ENCODE measurements at regions not wholly inside any gene's neighbourhood (a gene's known extent, or its start where the extent isn't known, plus 50 kb on each side); places are given as distances from the start of the nearest gene placed in this dataset.

GRCh38 chr2:144111437-144111836 is 408.5 kb downstream of the ZEB2 start:
- Histone ChIP-seq H3K4me1 (replicated peaks in 1 of 2; ENCODE audit: control insufficient read depth in 2 of 2, insufficient read depth in 2 of 2, low read length in 2 of 2) (peaks cover 0 to 6% of the 10 kb centered on the region in 2 experiments; a peak in 1 of 5 replicates), H3K36me3 (ENCODE audit: control insufficient read depth, insufficient read depth, low read length) (no peaks in the 10 kb centered on the region), H4K20me1 (replicated peaks; ENCODE audit: control insufficient read depth, insufficient read depth, low read length) (no peaks in the 10 kb centered on the region), H3K27ac (ENCODE audit: extremely low read depth, low read depth, low read length) (no peak overlapping the region), H3K4me2 (ENCODE audit: insufficient read depth, low read length) (no peak overlapping the region), H3K9me1 (ENCODE audit: control insufficient read depth, insufficient read depth, low read length) (no peaks in the 10 kb centered on the region), H3K9ac (ENCODE audit: insufficient read depth in 1 of 2, low read depth in 2 of 2, low read length in 2 of 2) (no peak overlapping the region), H3K79me2 (ENCODE audit: control insufficient read depth, insufficient read depth, low read length) (no peaks in the 10 kb centered on the region), H2AFZ (ENCODE audit: low read depth, low read length) (no peak overlapping the region), H3K27me3 (ENCODE audit: control insufficient read depth in 2 of 2, insufficient read depth in 2 of 2, low read length in 2 of 2) (no peaks in the 10 kb centered on the region), H3K4me3 (no peak overlapping the region), H3K9me3 (replicated peaks; ENCODE audit: control insufficient read depth, insufficient read depth, low read depth, low read length) (no peaks in the 10 kb centered on the region)
- BruUV-seq (replicated peaks): no TSS peak
- FAIRE-seq (peak; percentile 32), ATAC-seq (peak; percentile 76), DNase-seq (ENCODE audit: extremely low read depth in 1 of 4, low spot score in 3 of 4) (peak in 2 of 4 experiments; percentile 24 to 41)
- POLR2A ChIA-PET: interaction anchor here (1.1 kb wide), 1 partner anchor 14 kb away, joined by 3 read pairs; no protein-coding TSS in a partner anchor
- CTCF ChIA-PET (ENCODE audit: low intra/inter-chr PET ratio): no interaction called here
- intact Hi-C loops (cut with micrococcal nuclease): no loop called here
- 58% methylated on average over 2 of the region's 2 CpGs for WGBS (ENCODE audit: insufficient coverage, low coverage, missing lambda C conversion rate)
- in situ Hi-C loops (cut with MboI): no loop called here
- TF ChIP-seq ARID1B (IDR thresholded peaks at IDR 0.05) (0 out of 2 replicates have a peak, but pooled peaks have one; percentile 17), PPARD (CRISPR knock-in tag; IDR thresholded peaks at IDR 0.05) (no peak), JUND (IDR thresholded peaks at IDR 0.05; ENCODE audit: borderline replicate concordance, low read depth, low read length) (no peak), JUND (tag; IDR thresholded peaks at IDR 0.05; ENCODE audit: borderline replicate concordance, low read depth, low read length) (0 out of 3 replicates have a peak, but pooled peaks have one; percentile 9), TARDBP (IDR thresholded peaks at IDR 0.05) (no peak), TCF7 (IDR thresholded peaks at IDR 0.05; ENCODE audit: borderline replicate concordance) (no peak), CGGBP1 (CRISPR knock-in tag; IDR thresholded peaks at IDR 0.05) (no peak), ZNF124 (CRISPR knock-in tag; IDR thresholded peaks at IDR 0.05) (no peak), ILF3 (IDR thresholded peaks at IDR 0.05; ENCODE audit: borderline replicate concordance) (no peak), DNMT1 (IDR thresholded peaks at IDR 0.05) (no peak), KLF13 (tag; IDR thresholded peaks at IDR 0.05; ENCODE audit: borderline replicate concordance, low read depth) (no peak), NEUROD1 (IDR thresholded peaks at IDR 0.05; ENCODE audit: borderline replicate concordance, low read depth, low read length, partially characterized antibody) (no peak), SMARCA4 (IDR thresholded peaks at IDR 0.05) (peak; percentile 25; the same call in 1 of the 2 replicates), POLR2H (tag; IDR thresholded peaks at IDR 0.05; ENCODE audit: low read depth) (no peak), CHD2 (IDR thresholded peaks at IDR 0.05; ENCODE audit: low read depth, low read length) (no peak), E2F6 (IDR thresholded peaks at IDR 0.05; ENCODE audit: borderline replicate concordance in 1 of 2, extremely low read depth in 1 of 2, insufficient read depth in 1 of 2, insufficient read length in 1 of 2, low read depth in 1 of 2, low read length in 1 of 2, poor library complexity in 1 of 2, severe bottlenecking in 1 of 2) (no peak), POU5F1 (IDR thresholded peaks at IDR 0.05; ENCODE audit: borderline replicate concordance, low read depth, low read length, partially characterized antibody) (no peak)
- TF ChIP-seq, protein P1, sequence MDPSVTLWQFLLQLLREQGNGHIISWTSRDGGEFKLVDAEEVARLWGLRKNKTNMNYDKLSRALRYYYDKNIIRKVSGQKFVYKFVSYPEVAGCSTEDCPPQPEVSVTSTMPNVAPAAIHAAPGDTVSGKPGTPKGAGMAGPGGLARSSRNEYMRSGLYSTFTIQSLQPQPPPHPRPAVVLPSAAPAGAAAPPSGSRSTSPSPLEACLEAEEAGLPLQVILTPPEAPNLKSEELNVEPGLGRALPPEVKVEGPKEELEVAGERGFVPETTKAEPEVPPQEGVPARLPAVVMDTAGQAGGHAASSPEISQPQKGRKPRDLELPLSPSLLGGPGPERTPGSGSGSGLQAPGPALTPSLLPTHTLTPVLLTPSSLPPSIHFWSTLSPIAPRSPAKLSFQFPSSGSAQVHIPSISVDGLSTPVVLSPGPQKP (CRISPR knock-in tag; IDR thresholded peaks at IDR 0.05): no peak
- TF ChIP-seq, protein P2, sequence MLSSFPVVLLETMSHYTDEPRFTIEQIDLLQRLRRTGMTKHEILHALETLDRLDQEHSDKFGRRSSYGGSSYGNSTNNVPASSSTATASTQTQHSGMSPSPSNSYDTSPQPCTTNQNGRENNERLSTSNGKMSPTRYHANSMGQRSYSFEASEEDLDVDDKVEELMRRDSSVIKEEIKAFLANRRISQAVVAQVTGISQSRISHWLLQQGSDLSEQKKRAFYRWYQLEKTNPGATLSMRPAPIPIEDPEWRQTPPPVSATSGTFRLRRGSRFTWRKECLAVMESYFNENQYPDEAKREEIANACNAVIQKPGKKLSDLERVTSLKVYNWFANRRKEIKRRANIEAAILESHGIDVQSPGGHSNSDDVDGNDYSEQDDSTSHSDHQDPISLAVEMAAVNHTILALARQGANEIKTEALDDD (IDR thresholded peaks at IDR 0.05): no peak
